ENCODE measurements at regions not wholly inside any gene's neighbourhood (a gene's known extent, or its start where the extent isn't known, plus 50 kb on each side); places are given as distances from the start of the nearest gene placed in this dataset.

DNA sequence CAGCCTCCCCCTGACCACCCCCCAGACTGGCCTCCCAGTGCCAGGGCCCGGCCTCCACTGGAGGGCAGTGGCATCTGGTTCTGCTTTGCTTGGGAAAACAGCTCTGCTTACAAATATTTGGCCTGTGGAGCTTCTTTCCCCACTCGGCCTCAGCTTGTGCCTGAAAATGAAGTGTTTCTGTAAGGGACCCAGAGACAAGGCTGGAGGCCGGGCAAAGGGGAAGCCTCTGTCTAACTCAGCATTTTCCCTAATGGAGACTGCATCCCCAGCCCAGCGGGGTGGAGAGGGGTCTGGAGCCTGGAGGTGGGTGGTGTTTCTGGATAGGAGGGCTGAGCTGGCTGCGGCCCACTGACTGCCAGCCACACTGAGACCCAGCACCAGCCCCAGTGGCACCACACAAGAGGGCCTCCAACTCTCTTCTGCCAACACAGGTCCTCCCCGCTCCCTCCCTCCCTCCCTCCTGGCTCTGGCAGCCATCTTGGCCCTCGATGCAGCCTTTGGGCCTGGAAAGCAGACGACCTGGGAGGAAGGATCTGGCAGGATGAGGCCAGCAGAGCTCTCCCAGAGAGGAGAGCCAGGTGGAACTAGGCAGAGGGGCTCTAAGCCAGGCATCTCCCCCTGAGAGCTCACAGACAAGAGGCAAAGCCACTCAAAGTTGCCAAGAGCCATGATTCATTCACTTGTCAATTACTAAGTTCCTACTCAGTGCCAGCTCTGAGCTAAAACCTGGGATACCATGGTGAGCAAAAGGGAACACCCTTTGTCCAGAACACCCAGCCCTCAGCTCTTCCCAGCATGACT lies 77.1 kb upstream of the CD82 start:
- TF ChIP-seq, protein P1, sequence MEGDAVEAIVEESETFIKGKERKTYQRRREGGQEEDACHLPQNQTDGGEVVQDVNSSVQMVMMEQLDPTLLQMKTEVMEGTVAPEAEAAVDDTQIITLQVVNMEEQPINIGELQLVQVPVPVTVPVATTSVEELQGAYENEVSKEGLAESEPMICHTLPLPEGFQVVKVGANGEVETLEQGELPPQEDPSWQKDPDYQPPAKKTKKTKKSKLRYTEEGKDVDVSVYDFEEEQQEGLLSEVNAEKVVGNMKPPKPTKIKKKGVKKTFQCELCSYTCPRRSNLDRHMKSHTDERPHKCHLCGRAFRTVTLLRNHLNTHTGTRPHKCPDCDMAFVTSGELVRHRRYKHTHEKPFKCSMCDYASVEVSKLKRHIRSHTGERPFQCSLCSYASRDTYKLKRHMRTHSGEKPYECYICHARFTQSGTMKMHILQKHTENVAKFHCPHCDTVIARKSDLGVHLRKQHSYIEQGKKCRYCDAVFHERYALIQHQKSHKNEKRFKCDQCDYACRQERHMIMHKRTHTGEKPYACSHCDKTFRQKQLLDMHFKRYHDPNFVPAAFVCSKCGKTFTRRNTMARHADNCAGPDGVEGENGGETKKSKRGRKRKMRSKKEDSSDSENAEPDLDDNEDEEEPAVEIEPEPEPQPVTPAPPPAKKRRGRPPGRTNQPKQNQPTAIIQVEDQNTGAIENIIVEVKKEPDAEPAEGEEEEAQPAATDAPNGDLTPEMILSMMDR (IDR thresholded peaks at IDR 0.05; ENCODE audit: borderline replicate concordance, extremely low read depth, low read length, poor library complexity, severe bottlenecking) = no peak
- TF ChIP-seq EZH2 (IDR thresholded peaks at IDR 0.05; ENCODE audit: borderline replicate concordance, low read depth, low read length, severe bottlenecking) = no peak
